NCI-H2081 (cell line): ENCODE measurements at regions not wholly inside any gene's neighbourhood (a gene's known extent, or its start where the extent isn't known, plus 50 kb on each side); places are given as distances from the start of the nearest gene placed in this dataset.
"Not testable (repeated sequence)": the region's sequence is repeated elsewhere in the genome, so short reads cannot be mapped to it uniquely, and the experiment has no call there.

ENCODE experiments used
- DNase-seq, 2 experiments: peaks; one replicate each; lab custom pipeline; 2025; lab: John Stamatoyannopoulos, UW

DNA sequence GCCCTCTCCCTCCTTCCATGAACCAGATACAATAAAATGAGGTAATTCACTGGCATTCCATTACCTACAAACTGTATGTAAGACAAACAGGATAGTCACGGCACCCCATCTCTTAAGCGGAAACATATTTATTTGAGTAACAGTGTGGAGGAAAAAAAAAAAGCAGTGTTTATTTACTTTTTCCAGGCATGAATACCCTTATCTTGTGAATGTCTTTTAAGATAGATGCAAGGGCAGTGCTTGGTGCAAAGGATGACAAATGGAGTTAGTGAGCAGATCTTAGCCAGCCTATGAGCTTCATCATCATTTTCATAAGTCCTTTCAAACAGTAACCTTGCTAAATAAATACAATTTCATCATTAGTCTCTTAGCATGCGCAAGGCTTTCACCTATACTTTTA lies 1661.8 kb upstream of the SPRY2 start:
- no peak for DNase-seq

DNA sequence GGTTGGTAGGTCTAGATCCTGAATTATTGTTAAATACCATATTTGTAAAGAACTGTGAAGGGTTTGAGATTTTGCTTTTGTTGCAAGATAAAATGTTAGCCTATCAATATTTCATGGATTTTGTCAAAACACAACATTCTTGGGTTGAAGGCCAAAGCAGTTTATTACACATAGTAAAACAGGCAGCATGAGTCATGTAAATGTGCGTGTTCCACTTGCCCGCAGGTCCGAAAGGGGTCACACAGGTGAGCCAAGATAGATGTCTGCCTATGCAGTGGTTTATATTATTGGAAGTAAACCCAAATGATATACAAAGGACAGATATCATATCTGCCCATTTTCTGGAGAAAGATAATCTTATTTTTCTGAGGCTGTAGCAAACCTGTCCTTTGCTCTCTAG lies 1654.4 kb upstream of the SPRY2 start:
- DNase-seq, result no peak

DNA sequence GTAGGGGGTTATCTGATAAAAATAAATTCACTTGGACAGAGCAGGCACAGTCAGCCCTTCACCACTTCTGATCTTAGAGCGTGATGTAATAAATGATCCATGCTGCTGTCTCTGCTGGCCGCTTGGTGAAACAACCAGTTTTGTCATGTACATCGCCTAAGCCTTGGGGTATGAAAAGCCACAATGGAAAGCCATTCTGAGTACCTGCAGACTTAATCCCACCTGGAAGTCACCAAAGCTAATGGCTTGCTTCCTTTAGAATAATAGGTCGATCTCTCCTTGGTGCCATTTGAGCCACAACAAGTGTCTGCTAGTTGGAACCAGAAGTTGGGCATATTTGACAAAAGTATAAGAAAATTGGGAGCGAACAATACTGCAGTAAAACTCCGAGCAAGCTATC lies 1649.7 kb upstream of the SPRY2 start:
- no peak for DNase-seq

- no peak for DNase-seq
These were observed 1647.6 kb upstream of the SPRY2 start for GRCh38 chr13:81988567-81988966.

DNA sequence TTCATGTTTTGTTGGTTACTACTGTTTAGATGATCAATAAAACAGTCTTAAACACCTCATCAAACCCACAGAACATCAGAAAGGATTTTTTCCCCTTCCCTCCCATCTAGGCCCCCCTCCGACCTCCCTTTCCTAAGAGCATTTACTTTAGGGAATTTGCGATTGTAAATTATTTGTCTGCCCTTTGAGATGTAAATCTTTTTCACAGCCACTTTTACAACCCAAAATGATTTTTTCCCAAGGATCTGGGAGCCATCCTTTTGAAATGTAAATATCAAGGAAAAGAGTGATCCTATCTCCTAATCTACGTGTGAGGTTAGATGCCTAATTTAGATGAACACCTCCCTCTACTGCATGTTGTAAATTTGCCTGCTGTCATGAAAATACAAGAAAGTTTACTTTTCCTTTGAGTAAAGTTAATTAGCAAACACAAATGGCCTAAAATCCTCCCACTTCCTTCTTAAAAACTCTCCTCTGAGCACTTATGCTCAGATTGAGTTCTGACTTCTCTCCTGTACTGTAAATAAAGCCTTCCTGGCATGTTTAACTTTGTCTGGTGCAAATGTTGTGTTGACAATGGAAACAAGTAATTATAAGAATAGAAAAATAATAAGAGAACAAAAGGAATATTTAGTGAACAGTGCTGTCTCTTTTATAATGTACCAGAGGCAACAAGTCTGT lies 1646.9 kb upstream of the SPRY2 start:
- peak in 1 of 2 experiments; percentile 27 for DNase-seq

- peak in 1 of 2 experiments; percentile 14 for DNase-seq
These were observed 1646.2 kb upstream of the SPRY2 start for GRCh38 chr13:81987159-81987558.

DNA sequence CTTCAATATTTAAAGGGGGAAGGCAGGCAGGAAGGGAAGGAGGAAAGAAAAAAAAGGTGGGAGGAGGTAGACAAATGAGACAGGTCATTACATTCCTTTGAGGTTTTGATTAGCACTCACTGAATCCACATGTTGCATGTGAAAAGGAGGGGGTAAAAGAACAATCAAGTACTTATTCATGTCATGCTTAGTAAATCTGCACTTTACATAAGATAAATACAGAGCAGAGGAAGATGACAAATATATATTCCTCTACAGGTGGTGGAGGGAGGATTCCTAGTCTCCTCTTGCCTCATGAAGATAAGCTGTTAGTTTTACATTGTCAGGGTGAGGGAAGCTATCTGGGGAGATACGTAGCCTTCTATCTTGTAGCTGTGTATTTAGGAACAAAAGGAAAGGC lies 1645.4 kb upstream of the SPRY2 start:
- DNase-seq, result no peak

- DNase-seq, result no peak
These were observed 1616.2 kb upstream of the SPRY2 start for GRCh38 chr13:81957121-81957520.

DNA sequence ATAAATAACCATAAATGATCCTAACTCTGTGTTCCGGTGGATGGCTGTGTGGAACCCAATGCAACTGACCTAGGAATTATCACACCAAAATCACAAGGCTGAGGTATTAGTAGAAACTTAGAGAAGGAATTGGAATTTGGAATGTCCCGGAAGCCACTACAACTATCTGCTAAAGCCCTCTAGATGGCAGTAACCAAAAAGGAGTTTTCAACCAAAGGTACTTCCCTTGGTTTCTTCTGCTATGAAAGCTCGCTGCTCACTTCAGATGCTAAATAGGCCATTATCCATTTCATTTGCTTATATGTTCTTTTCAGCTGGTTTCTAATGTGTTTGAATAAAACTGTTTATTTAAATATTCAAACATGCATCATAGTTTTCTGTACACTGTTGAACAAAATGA lies 1589.1 kb upstream of the SPRY2 start:
- DNase-seq, result peak; percentile 38 to 65

DNA sequence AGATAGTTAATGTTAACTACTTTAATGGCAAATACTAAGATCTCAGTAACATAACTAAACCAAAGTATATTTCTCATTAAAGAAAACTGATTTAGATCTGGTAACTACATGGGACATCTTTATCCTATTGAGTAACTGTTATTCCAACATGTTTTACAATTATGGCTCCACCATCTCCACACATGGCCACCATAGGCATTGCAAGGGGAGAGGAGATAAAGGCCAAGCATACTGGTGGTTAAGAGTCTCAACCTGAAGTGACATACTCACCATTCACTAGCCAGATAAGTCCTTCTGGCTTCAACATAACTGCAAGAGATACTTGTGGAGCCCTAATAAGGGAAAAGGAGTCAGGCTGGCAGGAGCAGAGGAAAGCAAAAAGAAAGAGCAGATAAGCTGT lies 1586.4 kb upstream of the SPRY2 start:
- peak in 1 of 2 experiments; percentile 1 for DNase-seq

DNA sequence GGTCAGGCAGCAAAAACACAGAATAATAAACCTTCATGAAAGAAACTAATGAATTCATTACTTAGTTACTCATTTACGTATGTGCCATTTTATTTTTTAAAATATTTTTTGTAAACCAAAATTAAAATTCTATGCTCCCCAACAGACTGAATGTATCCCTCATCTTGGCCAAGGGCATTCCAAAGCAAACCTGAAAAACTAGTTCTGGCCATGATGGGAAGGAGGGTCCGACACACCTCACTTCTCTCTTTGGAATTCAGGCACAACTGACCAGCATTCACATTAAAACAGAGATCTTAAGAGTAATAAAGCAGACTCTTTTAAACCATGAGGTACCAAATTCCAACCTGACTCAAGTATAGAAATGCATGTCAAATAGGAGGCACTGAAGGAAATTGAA lies 1576.9 kb upstream of the SPRY2 start:
- no peak for DNase-seq

- DNase-seq, result no peak
These were observed 1575.5 kb upstream of the SPRY2 start for GRCh38 chr13:81916461-81916860.

GRCh38 chr13:81907787-81908372 lies 1567.0 kb upstream of the SPRY2 start:
- DNase-seq, result no peak

DNA sequence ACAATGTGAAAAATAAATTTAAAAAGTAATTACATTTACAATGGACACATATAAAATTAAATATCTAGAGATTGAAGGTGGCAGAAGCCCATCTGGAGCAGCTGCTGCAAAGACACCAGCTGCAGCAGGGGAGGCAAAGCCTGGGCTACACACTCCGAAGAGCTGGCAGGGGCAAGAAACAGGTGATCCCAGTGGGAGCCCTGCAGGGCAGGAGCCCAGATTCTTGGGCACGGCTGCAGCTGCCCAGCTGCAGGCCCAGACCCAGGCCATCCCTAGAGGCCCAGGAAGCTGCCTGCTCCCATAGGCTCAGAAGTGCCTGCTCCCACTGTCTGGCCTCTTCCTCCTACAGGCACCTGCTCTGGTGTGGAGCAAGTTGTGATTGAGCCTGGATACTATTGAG lies 1547.9 kb upstream of the SPRY2 start:
- DNase-seq, result no peak

DNA sequence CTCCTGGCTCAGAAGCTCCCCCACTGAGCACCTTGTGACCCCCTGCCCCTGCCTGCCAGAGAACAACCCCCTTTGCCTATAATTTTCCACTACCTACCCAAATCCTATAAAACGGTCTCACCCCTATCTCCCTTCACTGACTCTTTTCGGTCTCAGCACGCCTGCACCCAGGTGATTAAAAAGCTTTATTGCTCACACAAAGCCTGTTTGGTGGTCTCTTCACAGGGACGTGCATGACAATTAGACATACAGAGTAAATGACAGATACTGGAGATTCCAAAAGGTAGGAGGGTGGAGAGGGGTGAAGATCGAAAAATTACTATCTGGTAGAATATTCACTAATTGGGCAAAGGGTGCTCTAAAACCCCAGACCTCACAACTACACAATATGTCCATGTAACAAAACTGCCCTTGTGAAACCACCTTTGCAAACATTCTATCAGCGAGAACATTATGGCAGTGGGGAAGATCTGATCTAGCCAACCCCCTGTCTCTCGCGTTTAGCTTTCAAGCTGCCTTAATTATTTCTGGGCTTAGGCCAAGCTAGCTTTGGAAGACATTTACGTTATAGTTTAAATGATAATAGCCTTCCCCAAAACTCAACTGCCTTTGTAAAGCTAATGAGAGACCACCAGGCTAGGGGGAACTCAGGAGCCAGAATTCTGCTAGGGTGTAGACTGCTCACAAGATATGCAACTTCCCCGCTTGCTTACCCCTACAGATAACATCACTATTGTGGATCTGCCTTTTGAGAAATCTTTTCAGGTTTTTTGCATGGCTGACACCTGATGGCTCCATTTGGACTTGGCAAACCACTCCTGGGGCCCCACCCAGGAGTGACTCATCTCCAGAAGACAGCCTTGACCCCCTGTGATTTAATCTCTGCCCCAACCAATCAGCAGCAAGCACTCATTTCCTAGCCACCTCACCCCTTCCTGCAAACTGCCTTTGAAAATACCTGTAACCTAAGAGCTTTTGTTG lies 1534.0 kb upstream of the SPRY2 start:
- no peak for DNase-seq

- DNase-seq, result no peak
These were observed 1533.3 kb upstream of the SPRY2 start for GRCh38 chr13:81874253-81874652.

GRCh38 chr13:81872581-81872980 lies 1531.7 kb upstream of the SPRY2 start:
- DNase-seq, result peak; percentile 13 to 47

DNA sequence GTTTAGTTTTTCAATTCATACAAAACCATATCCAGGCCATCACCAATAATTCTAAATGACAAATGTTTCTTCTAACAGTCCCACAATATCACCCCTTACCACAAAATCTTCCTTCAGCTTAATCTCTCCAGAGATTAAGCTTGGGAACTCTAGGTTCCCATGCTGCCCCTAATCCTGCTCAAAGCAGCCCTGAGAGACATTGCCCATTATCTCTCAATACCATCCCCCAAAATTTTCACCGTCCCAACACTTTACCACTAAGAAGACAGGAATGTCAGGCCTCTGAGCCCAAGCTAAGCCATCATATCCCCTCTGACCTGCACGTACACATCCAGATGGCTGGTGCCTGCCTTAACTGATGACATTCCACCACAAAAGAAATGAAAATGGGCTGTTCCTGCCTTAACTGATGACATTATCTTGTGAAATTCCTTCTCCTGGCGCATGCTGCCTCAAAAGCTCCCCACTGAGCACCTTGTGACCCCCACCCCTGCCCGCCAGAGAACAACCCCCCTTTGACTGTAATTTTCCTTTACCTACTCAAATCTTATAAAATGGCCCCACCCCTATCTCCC lies 1530.9 kb upstream of the SPRY2 start:
- not testable (repeated sequence) for DNase-seq

DNA sequence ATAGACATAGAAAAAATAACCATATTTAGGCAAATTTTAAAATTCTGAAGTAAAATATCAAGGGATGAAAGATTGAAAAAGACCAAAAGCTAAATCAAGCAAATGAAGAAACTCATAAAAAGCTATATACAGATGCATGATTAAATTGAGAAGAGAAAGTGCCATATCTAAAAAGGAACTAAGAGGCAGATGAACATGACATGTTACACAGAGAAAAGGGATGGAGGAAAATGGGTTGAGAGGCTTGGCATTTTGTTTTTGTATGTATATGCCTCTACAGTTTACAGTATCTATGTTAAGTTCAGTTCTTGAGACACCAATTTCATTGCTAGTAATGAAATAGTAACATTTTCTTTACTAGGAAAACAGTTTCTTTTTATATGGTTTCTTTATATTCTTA lies 1507.4 kb upstream of the SPRY2 start:
- no peak for DNase-seq

GRCh38 chr13:81846771-81847170 lies 1505.8 kb upstream of the SPRY2 start:
- no peak for DNase-seq

GRCh38 chr13:81821259-81821658 lies 1480.3 kb upstream of the SPRY2 start:
- no peak for DNase-seq

GRCh38 chr13:81800433-81800832 lies 1459.5 kb upstream of the SPRY2 start:
- DNase-seq, result no peak
